ENCODE measurements at regions not wholly inside any gene's neighbourhood (a gene's known extent, or its start where the extent isn't known, plus 50 kb on each side); places are given as distances from the start of the nearest gene placed in this dataset.

DNA sequence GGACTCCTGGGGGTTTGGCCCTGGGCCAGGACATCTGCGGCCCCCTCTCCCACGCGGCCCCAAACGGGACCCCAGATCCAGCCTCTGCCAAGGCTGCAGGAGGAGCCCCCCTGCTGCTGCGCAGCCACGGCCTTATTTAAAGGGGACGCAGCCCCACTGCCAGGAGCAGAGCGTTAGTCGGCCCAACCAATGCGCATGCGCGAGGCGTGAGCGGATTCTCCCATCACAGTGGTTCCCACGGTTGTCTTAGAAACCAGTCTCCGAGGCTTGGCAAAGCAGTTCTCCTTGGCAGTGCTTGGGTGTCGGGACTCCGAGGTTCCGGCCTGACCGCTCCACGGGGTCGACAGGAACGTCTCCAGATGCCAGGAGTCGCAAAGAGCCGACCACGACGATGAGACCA, 288.3 kb upstream of the ZNF337 start:
- TF ChIP-seq, protein P1, sequence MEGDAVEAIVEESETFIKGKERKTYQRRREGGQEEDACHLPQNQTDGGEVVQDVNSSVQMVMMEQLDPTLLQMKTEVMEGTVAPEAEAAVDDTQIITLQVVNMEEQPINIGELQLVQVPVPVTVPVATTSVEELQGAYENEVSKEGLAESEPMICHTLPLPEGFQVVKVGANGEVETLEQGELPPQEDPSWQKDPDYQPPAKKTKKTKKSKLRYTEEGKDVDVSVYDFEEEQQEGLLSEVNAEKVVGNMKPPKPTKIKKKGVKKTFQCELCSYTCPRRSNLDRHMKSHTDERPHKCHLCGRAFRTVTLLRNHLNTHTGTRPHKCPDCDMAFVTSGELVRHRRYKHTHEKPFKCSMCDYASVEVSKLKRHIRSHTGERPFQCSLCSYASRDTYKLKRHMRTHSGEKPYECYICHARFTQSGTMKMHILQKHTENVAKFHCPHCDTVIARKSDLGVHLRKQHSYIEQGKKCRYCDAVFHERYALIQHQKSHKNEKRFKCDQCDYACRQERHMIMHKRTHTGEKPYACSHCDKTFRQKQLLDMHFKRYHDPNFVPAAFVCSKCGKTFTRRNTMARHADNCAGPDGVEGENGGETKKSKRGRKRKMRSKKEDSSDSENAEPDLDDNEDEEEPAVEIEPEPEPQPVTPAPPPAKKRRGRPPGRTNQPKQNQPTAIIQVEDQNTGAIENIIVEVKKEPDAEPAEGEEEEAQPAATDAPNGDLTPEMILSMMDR (IDR thresholded peaks at IDR 0.05; ENCODE audit: low read depth, low read length), result no peak
- TF ChIP-seq POLR2A (IDR thresholded peaks at IDR 0.05; ENCODE audit: extremely low read depth, insufficient read length), result no peak
